Ascending aorta (tissue), 2 donors: ENCODE measurements at regions not wholly inside any gene's neighbourhood (a gene's known extent, or its start where the extent isn't known, plus 50 kb on each side); places are given as distances from the start of the nearest gene placed in this dataset.

Source experiments
- DNase-seq, 2 donors: peaks; one replicate each; pipeline ENCODE4 v3.0.0-alpha.2; 2019; ENCODE audit warnings: low spot score in 2 of 2
- H3K27ac ChIP-seq, 2 donors: fragments of 200-600 bp; sonication (generic); one replicate each; pipeline ENCODE4 v1.5.1; 2016 to 2017; ENCODE audit warnings: mild to moderate bottlenecking in 1 of 2
- H3K27me3 ChIP-seq: fragments of 200-600 bp; sonication (generic); one replicate; pipeline ENCODE4 v1.5.1; 2017
- H3K36me3 ChIP-seq, 2 donors: fragments of 200-600 bp; sonication (generic); one replicate each; pipeline ENCODE4 v1.5.1; 2016
- H3K4me1 ChIP-seq, 2 donors: fragments of 200-600 bp; sonication (generic); one replicate each; pipeline ENCODE4 v1.5.1; 2016 to 2017; ENCODE audit warnings: mild to moderate bottlenecking in 1 of 2
- H3K4me3 ChIP-seq, 2 donors: fragments of 200-600 bp; sonication (generic); one replicate each; pipeline ENCODE4 v1.5.1; 2016 to 2017; ENCODE audit warnings: mild to moderate bottlenecking in 1 of 2
- H3K9me3 ChIP-seq, 2 donors: fragments of 200-600 bp; sonication (generic); one replicate each; pipeline ENCODE4 v1.5.1; 2016
- intact Hi-C: fragments of 100-400 bp; cut with DNase I; formaldehyde crosslinking; loops from one replicate; pipeline ENCODE4 v1.15.1; 2023
- TF ChIP-seq, protein P1 (sequence below), 3 experiments: fragments of 200-600 bp in 2 of 3; fragments of 450-650 bp in 1 of 3; sonication (generic) in 2 of 3; IDR thresholded peaks; one replicate each; pipeline ENCODE4 v1.5.1; 2016 to 2019; ENCODE audit warnings: antibody characterized with exemption in 3 of 3, mild to moderate bottlenecking in 1 of 3, moderate library complexity in 1 of 3

DNA sequence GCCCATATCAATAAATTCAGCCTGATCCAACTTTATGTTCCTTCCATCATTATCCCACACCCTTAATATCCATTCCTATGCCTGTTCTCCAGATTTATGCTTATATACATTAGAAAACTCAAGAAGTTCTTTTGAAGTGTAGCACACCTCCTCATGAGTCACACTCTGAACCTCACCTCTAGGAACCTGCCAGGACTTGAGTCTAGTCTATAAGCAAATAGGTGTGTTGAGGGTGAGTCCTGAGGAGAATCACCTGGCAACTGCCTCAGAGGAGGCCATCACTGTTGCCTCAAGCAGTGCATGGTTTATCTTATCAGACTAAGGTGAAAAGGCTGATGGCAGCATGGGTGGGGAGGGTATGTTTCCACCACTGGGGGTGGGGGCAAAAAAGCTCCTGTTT, 496.7 kb downstream of the C6orf118 start:
- Histone ChIP-seq H3K4me3 (no peak overlapping the region), H3K9me3 (no peaks in the 10 kb centered on the region), H3K27ac (no peak overlapping the region), H3K27me3 (no peaks in the 10 kb centered on the region), H3K4me1 (no peaks in the 10 kb centered on the region), H3K36me3 (no peaks in the 10 kb centered on the region)
- intact Hi-C loops = no loop called here
- DNase-seq = no peak
- TF ChIP-seq, protein P1, sequence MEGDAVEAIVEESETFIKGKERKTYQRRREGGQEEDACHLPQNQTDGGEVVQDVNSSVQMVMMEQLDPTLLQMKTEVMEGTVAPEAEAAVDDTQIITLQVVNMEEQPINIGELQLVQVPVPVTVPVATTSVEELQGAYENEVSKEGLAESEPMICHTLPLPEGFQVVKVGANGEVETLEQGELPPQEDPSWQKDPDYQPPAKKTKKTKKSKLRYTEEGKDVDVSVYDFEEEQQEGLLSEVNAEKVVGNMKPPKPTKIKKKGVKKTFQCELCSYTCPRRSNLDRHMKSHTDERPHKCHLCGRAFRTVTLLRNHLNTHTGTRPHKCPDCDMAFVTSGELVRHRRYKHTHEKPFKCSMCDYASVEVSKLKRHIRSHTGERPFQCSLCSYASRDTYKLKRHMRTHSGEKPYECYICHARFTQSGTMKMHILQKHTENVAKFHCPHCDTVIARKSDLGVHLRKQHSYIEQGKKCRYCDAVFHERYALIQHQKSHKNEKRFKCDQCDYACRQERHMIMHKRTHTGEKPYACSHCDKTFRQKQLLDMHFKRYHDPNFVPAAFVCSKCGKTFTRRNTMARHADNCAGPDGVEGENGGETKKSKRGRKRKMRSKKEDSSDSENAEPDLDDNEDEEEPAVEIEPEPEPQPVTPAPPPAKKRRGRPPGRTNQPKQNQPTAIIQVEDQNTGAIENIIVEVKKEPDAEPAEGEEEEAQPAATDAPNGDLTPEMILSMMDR (IDR thresholded peaks at IDR 0.05) = no peak

GRCh38 chr6:164807125-164807524, 502.3 kb downstream of the C6orf118 start:
- TF ChIP-seq, protein P1 (IDR thresholded peaks at IDR 0.05) = no peak
- Histone ChIP-seq H3K27ac (no peak overlapping the region), H3K36me3 (no peaks in the 10 kb centered on the region), H3K4me3 (no peak overlapping the region), H3K27me3 (no peaks in the 10 kb centered on the region), H3K4me1 (no peaks in the 10 kb centered on the region), H3K9me3 (no peaks in the 10 kb centered on the region)
- DNase-seq = no peak
- intact Hi-C loops = no loop called here

GRCh38 chr6:164795056-164795815, 514.2 kb downstream of the C6orf118 start:
- no peaks in the 10 kb centered on the region for H3K36me3 ChIP-seq
- H3K9me3 ChIP-seq = no peaks in the 10 kb centered on the region
- TF ChIP-seq, protein P1 (IDR thresholded peaks at IDR 0.05) = no peak
- H3K27ac ChIP-seq = no peak overlapping the region
- DNase-seq = no peak
- intact Hi-C loops = no loop called here
- H3K4me1 ChIP-seq = no peaks in the 10 kb centered on the region
- H3K27me3 ChIP-seq = no peaks in the 10 kb centered on the region
- H3K4me3 ChIP-seq = no peak overlapping the region

DNA sequence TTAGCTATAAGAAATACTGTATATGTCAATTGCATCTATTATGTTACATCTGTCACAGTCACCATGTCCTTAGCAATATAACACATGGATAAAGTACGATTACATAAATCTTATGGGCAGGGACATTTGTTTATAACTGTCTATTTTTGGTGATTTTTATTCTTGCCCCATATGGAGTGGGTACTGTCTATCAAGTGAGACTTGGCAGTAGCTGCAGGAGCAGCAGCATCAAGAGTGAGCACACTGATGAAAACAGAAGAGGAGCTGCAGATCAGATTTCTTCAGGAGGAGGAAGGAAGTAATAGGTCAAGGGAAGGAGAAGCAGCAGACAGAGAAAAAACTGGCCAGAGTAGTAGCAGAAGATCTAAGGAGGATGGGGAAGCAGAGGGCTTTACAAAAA, 516.7 kb downstream of the C6orf118 start:
- H3K27me3 ChIP-seq = no peaks in the 10 kb centered on the region
- TF ChIP-seq, protein P1 (IDR thresholded peaks at IDR 0.05) = no peak
- H3K9me3 ChIP-seq = no peaks in the 10 kb centered on the region
- intact Hi-C loops = no loop called here
- no peaks in the 10 kb centered on the region for H3K36me3 ChIP-seq
- no peak overlapping the region for H3K4me3 ChIP-seq
- no peak overlapping the region for H3K27ac ChIP-seq
- no peaks in the 10 kb centered on the region for H3K4me1 ChIP-seq
- no peak for DNase-seq

DNA sequence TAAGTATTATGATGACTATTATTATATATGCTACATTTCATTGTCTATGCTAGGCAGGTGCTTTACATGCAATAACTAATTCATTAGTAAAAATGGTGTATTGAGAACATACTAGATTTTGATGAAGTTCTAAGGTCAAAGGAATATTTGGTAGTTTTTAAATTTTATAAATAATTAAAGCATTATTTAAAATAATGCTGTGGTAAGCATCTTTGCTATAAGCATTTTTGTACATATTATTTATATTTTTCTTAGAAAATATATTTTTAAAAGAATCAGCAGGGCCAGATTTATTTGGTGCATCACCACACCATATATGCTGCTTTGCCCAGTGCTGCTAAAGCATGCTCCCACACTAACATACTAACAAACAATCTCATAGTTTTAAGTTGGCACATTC, 517.9 kb downstream of the C6orf118 start:
- Histone ChIP-seq H3K27me3 (no peaks in the 10 kb centered on the region), H3K9me3 (no peaks in the 10 kb centered on the region), H3K36me3 (no peaks in the 10 kb centered on the region), H3K4me1 (no peaks in the 10 kb centered on the region), H3K4me3 (no peak overlapping the region), H3K27ac (no peak overlapping the region)
- DNase-seq = no peak
- intact Hi-C loops = no loop called here
- TF ChIP-seq, protein P1 (IDR thresholded peaks at IDR 0.05) = no peak

DNA sequence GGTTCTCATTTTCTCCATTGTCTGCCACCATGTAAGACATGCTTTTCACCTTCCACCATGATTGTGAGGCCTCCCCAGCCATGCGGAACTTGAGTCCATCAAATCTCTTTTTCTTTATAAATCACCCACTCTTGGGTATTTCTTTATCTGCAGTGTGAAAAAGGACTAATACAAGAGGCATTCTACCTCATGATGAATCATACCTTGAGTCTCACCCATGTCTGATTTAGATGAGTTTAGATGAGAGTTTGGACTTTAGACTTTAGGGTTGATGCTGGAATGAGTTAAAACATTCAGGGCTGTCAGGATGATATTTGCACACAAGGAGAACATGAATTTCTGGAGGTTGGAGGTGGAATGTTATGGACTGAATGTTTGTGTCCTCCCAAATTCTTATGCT, 545.6 kb downstream of the C6orf118 start:
- intact Hi-C loops = no loop called here
- H3K4me3 ChIP-seq = no peak overlapping the region
- TF ChIP-seq, protein P1 (IDR thresholded peaks at IDR 0.05) = no peak
- no peak overlapping the region for H3K27ac ChIP-seq
- H3K36me3 ChIP-seq = no peaks in the 10 kb centered on the region
- no peaks in the 10 kb centered on the region for H3K9me3 ChIP-seq
- no peaks in the 10 kb centered on the region for H3K4me1 ChIP-seq
- no peaks in the 10 kb centered on the region for H3K27me3 ChIP-seq
- DNase-seq = no peak
